ENCODE measurements at regions not wholly inside any gene's neighbourhood (a gene's known extent, or its start where the extent isn't known, plus 50 kb on each side); places are given as distances from the start of the nearest gene placed in this dataset.

GRCh38 chr5:93062548-93062947 is 518.5 kb downstream of the NR2F1-AS1 start:
- TF ChIP-seq CTCF (conservative IDR thresholded peaks at IDR 0.05; ENCODE audit: low read length) = peak; percentile 53
- no peak for TF ChIP-seq EZH2phosphoT487 (IDR thresholded peaks at IDR 0.05; ENCODE audit: borderline replicate concordance, low read depth, low read length)

All from OCI-LY7 (cell line).